ENCODE measurements at regions not wholly inside any gene's neighbourhood (a gene's known extent, or its start where the extent isn't known, plus 50 kb on each side); places are given as distances from the start of the nearest gene placed in this dataset.
"Not testable (repeated sequence)": the region's sequence is repeated elsewhere in the genome, so short reads cannot be mapped to it uniquely, and the experiment has no call there.

DNA sequence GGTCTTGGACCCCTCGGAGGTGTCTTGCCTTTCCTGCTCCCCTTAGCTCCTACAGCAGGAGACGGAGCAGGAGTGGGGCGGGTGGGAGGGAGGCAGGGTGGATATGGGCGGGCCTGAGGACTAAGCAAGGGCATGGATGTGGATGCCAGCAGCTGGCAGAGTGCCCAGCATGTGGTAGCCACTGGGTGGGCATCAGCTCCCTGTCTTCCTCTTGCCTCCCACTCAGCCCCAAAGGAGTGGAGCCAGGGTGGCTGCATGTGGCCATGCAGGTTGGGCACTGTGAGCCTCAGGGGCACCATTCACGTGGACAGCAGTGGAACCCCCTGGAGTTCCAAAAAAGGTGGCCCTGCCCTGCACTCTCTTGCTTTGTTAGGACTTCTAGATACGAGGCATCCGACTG, 90.1 kb upstream of the TBCA start:
- Histone ChIP-seq H3K9me3 (no peaks in the 10 kb centered on the region), H3K36me3 (no peaks in the 10 kb centered on the region), H3K4me3 (no peak overlapping the region), H3K4me1 (no peaks in the 10 kb centered on the region), H3K27me3 (peaks cover 4% of the 10 kb centered on the region), H3K27ac (no peak overlapping the region)
- 80% methylated on average over 7 of the region's 7 CpGs for WGBS
- TF ChIP-seq, protein P1, sequence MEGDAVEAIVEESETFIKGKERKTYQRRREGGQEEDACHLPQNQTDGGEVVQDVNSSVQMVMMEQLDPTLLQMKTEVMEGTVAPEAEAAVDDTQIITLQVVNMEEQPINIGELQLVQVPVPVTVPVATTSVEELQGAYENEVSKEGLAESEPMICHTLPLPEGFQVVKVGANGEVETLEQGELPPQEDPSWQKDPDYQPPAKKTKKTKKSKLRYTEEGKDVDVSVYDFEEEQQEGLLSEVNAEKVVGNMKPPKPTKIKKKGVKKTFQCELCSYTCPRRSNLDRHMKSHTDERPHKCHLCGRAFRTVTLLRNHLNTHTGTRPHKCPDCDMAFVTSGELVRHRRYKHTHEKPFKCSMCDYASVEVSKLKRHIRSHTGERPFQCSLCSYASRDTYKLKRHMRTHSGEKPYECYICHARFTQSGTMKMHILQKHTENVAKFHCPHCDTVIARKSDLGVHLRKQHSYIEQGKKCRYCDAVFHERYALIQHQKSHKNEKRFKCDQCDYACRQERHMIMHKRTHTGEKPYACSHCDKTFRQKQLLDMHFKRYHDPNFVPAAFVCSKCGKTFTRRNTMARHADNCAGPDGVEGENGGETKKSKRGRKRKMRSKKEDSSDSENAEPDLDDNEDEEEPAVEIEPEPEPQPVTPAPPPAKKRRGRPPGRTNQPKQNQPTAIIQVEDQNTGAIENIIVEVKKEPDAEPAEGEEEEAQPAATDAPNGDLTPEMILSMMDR (IDR thresholded peaks at IDR 0.05) = no peak
- TF ChIP-seq EP300 (IDR thresholded peaks at IDR 0.05) (no peak), POLR2A (IDR thresholded peaks at IDR 0.05) (no peak), POLR2AphosphoS5 (IDR thresholded peaks at IDR 0.05) (no peak)
- no peak for DNase-seq (ENCODE audit: low spot score in 2 of 2)

DNA sequence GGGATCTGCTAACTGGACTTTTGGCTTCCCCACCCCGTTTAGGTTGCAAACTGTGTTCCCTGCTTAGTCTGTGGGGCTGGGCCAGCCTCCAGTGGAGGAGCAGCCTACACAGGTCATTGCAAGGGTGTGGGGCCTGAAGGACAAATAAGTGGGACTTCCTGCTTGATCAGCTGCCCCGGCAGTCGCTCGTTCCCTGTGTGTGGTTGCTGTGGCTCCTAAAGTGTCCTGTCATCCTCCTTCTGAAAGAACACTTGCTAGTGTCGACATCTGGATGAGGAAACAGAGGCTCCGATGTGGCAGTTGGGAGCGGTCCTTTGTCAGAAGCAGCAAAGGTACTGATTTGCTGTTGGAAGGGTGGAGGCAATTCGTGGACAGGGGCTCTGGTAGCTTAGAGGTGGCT, 88.9 kb upstream of the TBCA start:
- no peaks in the 10 kb centered on the region for H3K4me1 ChIP-seq
- H3K27me3 ChIP-seq = peaks cover 4% of the 10 kb centered on the region
- H3K27ac ChIP-seq = no peak overlapping the region
- 86% methylated on average over 7 of the region's 8 CpGs for WGBS
- TF ChIP-seq EP300 (IDR thresholded peaks at IDR 0.05) = no peak
- no peak for TF ChIP-seq POLR2AphosphoS5 (IDR thresholded peaks at IDR 0.05)
- TF ChIP-seq, protein P1 (IDR thresholded peaks at IDR 0.05) = no peak
- TF ChIP-seq POLR2A (IDR thresholded peaks at IDR 0.05) = no peak
- no peaks in the 10 kb centered on the region for H3K36me3 ChIP-seq
- no peak for DNase-seq (ENCODE audit: low spot score in 2 of 2)
- H3K4me3 ChIP-seq = no peak overlapping the region
- H3K9me3 ChIP-seq = no peaks in the 10 kb centered on the region

DNA sequence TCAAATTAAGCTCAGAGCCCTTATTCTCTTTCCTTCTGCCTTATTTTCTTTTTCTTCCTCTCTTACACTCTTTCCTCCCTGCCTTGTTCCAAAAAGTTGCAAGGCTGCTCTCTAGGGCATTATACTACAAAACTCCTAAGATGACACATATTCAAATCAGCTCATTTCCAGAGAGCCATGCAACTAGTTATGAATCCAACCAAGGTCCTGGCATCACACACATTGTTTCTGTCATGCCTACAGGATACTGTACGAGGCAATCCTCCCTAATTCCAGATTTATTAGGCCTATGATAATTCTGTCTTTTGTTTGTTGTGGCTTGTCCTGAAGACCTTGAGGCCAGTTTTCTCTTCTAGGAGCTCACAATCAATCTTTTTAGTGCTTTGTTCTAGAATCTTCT, 87.0 kb upstream of the TBCA start:
- Histone ChIP-seq H3K9me3 (no peaks in the 10 kb centered on the region), H3K4me1 (no peaks in the 10 kb centered on the region), H3K36me3 (no peaks in the 10 kb centered on the region), H3K27me3 (peaks cover 4% of the 10 kb centered on the region), H3K27ac (no peak overlapping the region), H3K4me3 (no peak overlapping the region)
- TF ChIP-seq POLR2AphosphoS5 (IDR thresholded peaks at IDR 0.05) (no peak), POLR2A (IDR thresholded peaks at IDR 0.05) (no peak), EP300 (IDR thresholded peaks at IDR 0.05) (no peak)
- TF ChIP-seq, protein P1 (IDR thresholded peaks at IDR 0.05) = no peak
- DNase-seq (ENCODE audit: low spot score in 2 of 2) = no peak
- 21% methylated on average over 1 of the region's 1 CpG for WGBS

DNA sequence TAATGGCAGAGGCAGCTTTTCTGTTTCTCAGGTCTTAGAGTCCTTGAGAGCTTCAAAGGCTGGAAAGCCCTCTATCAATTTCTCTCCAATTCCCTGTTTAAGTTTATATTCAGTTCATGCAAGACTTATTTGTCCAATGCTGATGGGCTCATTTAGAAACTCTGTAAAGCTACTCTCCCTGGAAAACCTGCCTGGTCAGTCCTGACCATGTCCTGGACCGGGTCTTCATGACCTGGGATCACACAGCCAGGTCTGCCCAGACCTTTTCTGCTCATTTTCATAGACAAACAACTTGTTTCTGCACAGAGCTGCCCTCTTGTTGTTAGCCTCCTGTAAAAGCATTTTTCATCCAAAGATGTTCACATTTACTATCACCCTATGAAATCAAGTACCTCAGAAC, 85.4 kb upstream of the TBCA start:
- DNase-seq (ENCODE audit: low spot score in 2 of 2) = no peak
- no peaks in the 10 kb centered on the region for H3K9me3 ChIP-seq
- peaks cover 4% of the 10 kb centered on the region for H3K27me3 ChIP-seq
- no peak overlapping the region for H3K4me3 ChIP-seq
- H3K36me3 ChIP-seq = no peaks in the 10 kb centered on the region
- no peaks in the 10 kb centered on the region for H3K4me1 ChIP-seq
- TF ChIP-seq, protein P1 (IDR thresholded peaks at IDR 0.05) = no peak
- TF ChIP-seq EP300 (IDR thresholded peaks at IDR 0.05) (no peak), POLR2AphosphoS5 (IDR thresholded peaks at IDR 0.05) (no peak), POLR2A (IDR thresholded peaks at IDR 0.05) (no peak)
- no peak overlapping the region for H3K27ac ChIP-seq
- WGBS = 100% methylated on average over 1 of the region's 1 CpG

DNA sequence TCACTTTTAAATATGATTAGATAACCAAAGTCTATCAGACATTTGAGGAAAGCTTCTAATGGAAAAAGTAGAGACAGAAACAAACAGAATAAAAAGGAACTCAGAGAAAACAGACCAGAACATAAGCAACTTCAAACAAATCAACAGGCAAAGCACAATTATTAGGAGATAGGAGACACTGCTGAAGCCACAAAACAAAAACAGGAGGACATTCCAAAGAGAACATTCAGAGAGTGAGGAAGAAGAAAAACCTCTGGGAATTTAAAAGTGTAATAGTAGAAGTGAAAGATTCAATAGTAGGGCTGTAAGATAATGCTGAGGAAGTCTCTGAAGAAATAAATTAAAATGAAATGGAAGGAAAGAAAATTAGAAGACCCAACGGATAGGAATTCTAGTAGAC, 83.2 kb upstream of the TBCA start:
- no peak for DNase-seq (ENCODE audit: low spot score in 2 of 2)
- Histone ChIP-seq H3K27ac (no peak overlapping the region), H3K36me3 (no peaks in the 10 kb centered on the region), H3K9me3 (no peaks in the 10 kb centered on the region), H3K4me1 (no peaks in the 10 kb centered on the region), H3K4me3 (no peak overlapping the region), H3K27me3 (no peaks in the 10 kb centered on the region)
- 76% methylated on average over 1 of the region's 1 CpG for WGBS
- TF ChIP-seq POLR2A (IDR thresholded peaks at IDR 0.05) = no peak
- no peak for TF ChIP-seq EP300 (IDR thresholded peaks at IDR 0.05)
- no peak for TF ChIP-seq POLR2AphosphoS5 (IDR thresholded peaks at IDR 0.05)
- TF ChIP-seq, protein P1 (IDR thresholded peaks at IDR 0.05) = no peak

DNA sequence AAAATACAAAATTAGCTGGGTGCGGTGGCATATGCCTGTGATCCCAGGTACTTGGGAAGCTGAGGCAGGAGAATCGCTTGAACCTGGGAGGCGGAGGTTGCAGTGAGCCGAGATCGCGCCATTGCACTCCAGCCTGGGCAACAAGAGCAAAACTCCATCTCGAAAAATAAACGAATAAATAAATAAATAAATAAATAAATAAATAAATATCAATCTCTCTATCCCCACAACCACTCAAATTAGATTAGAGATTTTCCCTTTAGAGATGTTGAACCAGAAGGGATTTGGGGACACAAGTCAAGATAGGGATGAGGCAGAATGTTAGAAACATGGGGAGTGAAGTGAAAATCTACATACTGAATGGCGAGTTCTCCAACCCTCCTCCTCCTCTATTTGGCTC, 82.5 kb upstream of the TBCA start:
- not testable (repeated sequence) for H3K9me3 ChIP-seq; H3K4me1 ChIP-seq; H3K4me3 ChIP-seq; H3K36me3 ChIP-seq; H3K27ac ChIP-seq; H3K27me3 ChIP-seq; DNase-seq (ENCODE audit: low spot score in 2 of 2)
- 94% methylated on average over 9 of the region's 9 CpGs for WGBS

Measured in suprapubic skin (tissue), 4 donors.